GM12891 (cell line): ENCODE measurements at regions not wholly inside any gene's neighbourhood (a gene's known extent, or its start where the extent isn't known, plus 50 kb on each side); places are given as distances from the start of the nearest gene placed in this dataset.

ENCODE experiments used
- PAX5 ChIP-seq: IDR thresholded peaks from 2 replicates; pipeline ENCODE4 v1.6.1; 2011; ENCODE audit warnings: low read length, moderate library complexity, mild to moderate bottlenecking; ENCODE audit not compliant: insufficient read depth, severe bottlenecking
- POLR2A ChIP-seq: IDR thresholded peaks from 2 replicates; pipeline ENCODE4 v1.6.1; 2011; ENCODE audit warnings: low read depth, low read length, control low read depth
- POLR2AphosphoS5 ChIP-seq: IDR thresholded peaks from 2 replicates; pipeline ENCODE4 v1.6.1; 2011; ENCODE audit warnings: low read depth, low read length, control low read depth
- POU2F2 ChIP-seq: IDR thresholded peaks from 2 replicates; pipeline ENCODE4 v1.6.1; 2011; ENCODE audit warnings: low read depth, mild to moderate bottlenecking, control low read depth, low read length, moderate library complexity
- SPI1 ChIP-seq: IDR thresholded peaks from 2 replicates; pipeline ENCODE4 v1.6.1; 2011; ENCODE audit warnings: low read depth, low read length, control low read depth
- TAF1 ChIP-seq: IDR thresholded peaks from 2 replicates; pipeline ENCODE4 v1.6.1; 2011; ENCODE audit warnings: low read depth, low read length, control low read depth

- no peak for TF ChIP-seq POLR2A
- no peak for TF ChIP-seq POU2F2
- TF ChIP-seq POLR2AphosphoS5, result no peak
- no peak for TF ChIP-seq TAF1
- no peak for TF ChIP-seq PAX5
- TF ChIP-seq SPI1, result no peak
These were observed 234.7 kb downstream of the MAN2A1 start for GRCh38 chr5:109924237-109925107.
